ENCODE measurements at regions not wholly inside any gene's neighbourhood (a gene's known extent, or its start where the extent isn't known, plus 50 kb on each side); places are given as distances from the start of the nearest gene placed in this dataset.

DNA sequence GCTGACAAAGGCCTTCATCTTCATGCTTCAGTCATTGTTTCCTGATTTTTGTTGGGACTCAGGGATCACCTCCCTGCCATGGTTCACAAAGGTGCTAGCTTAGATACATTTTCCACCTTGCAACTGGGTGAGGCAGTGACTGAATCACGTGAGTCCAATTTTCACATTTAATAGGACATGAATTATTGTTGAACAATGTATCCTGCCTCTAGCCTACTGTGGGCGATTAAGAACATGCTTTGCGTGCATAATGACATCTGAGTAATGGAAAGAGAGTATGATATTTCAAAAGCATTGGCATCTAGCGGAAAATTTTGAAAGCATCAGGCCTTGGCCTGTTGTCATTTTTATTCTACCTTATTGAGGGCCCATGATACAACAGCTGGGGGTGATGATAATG lies 199.2 kb upstream of the JAG1 start:
- TF ChIP-seq, protein P1, sequence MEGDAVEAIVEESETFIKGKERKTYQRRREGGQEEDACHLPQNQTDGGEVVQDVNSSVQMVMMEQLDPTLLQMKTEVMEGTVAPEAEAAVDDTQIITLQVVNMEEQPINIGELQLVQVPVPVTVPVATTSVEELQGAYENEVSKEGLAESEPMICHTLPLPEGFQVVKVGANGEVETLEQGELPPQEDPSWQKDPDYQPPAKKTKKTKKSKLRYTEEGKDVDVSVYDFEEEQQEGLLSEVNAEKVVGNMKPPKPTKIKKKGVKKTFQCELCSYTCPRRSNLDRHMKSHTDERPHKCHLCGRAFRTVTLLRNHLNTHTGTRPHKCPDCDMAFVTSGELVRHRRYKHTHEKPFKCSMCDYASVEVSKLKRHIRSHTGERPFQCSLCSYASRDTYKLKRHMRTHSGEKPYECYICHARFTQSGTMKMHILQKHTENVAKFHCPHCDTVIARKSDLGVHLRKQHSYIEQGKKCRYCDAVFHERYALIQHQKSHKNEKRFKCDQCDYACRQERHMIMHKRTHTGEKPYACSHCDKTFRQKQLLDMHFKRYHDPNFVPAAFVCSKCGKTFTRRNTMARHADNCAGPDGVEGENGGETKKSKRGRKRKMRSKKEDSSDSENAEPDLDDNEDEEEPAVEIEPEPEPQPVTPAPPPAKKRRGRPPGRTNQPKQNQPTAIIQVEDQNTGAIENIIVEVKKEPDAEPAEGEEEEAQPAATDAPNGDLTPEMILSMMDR (IDR thresholded peaks at IDR 0.05; ENCODE audit: control extremely low read depth in 1 of 3, insufficient read depth in 1 of 3, low read depth in 1 of 3, low read length in 3 of 3): no peak
- TF ChIP-seq CREB1 (IDR thresholded peaks at IDR 0.05) (no peak), CTBP2 (IDR thresholded peaks at IDR 0.05; ENCODE audit: borderline replicate concordance, insufficient read depth, insufficient read length, low read length) (no peak), SRF (IDR thresholded peaks at IDR 0.05; ENCODE audit: low read depth, low read length) (no peak), POLR2A (IDR thresholded peaks at IDR 0.05; ENCODE audit: control extremely low read depth in 1 of 2, low read depth in 2 of 2, low read length in 2 of 2) (no peak), TAF1 (IDR thresholded peaks at IDR 0.05; ENCODE audit: low read depth, low read length) (no peak), BRCA1 (IDR thresholded peaks at IDR 0.05; ENCODE audit: low read depth, low read length) (no peak), EZH2 (IDR thresholded peaks at IDR 0.05; ENCODE audit: low read depth, low read length, severe bottlenecking) (no peak), NRF1 (IDR thresholded peaks at IDR 0.05; ENCODE audit: low read depth, low read length) (no peak), BACH1 (IDR thresholded peaks at IDR 0.05; ENCODE audit: low read length) (no peak), MAFK (IDR thresholded peaks at IDR 0.05; ENCODE audit: low read depth, low read length) (no peak), ASH2L (IDR thresholded peaks at IDR 0.05; ENCODE audit: low read length) (no peak)
- TF ChIP-seq, protein P2, sequence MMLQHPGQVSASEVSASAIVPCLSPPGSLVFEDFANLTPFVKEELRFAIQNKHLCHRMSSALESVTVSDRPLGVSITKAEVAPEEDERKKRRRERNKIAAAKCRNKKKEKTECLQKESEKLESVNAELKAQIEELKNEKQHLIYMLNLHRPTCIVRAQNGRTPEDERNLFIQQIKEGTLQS (IDR thresholded peaks at IDR 0.05; ENCODE audit: insufficient read depth, low read depth, low read length): no peak

Measured in H1 (cell line).